ENCODE measurements at regions not wholly inside any gene's neighbourhood (a gene's known extent, or its start where the extent isn't known, plus 50 kb on each side); places are given as distances from the start of the nearest gene placed in this dataset.

DNA sequence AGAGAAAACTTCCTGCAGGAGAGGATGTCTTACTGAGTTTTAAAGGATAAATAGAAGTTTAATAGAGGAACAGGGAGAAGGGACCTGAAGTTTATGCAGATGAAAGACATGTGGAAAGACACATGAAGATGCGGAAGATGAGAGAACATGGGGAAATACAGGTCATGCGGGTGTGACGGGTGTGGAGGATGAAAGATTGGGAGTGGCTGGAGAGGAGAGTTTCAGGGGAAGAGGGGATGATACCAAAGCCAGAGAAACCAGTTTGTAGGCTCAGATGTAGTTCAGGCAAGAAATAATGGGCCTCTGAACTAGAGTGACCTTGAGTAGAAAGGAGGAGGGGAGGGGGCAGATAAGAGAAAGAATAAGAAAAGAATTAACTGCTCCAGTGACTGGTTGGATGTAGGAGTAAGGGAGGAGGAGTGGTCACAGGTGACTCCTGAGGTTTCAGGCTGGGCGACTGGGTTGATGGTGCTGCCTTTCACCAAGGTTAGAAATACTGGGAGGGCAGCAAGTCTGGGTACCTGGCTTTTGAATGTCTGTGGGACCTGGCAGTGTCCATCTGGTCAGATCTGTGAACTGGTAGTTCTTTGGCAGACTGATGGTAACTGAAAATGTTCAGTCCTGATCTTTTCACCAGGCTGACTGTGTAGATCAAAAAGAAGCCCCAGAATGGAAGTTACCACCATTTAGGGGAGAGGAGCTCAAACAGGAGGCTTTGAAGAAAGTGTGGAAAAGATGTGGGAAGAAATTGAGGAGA is 69.4 kb downstream of the TET3 start:
- TF ChIP-seq, protein P1, sequence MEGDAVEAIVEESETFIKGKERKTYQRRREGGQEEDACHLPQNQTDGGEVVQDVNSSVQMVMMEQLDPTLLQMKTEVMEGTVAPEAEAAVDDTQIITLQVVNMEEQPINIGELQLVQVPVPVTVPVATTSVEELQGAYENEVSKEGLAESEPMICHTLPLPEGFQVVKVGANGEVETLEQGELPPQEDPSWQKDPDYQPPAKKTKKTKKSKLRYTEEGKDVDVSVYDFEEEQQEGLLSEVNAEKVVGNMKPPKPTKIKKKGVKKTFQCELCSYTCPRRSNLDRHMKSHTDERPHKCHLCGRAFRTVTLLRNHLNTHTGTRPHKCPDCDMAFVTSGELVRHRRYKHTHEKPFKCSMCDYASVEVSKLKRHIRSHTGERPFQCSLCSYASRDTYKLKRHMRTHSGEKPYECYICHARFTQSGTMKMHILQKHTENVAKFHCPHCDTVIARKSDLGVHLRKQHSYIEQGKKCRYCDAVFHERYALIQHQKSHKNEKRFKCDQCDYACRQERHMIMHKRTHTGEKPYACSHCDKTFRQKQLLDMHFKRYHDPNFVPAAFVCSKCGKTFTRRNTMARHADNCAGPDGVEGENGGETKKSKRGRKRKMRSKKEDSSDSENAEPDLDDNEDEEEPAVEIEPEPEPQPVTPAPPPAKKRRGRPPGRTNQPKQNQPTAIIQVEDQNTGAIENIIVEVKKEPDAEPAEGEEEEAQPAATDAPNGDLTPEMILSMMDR (IDR thresholded peaks at IDR 0.05; ENCODE audit: control extremely low read depth, extremely low read depth, low read depth, missing control alignments) = no peak
- CTCF ChIA-PET = interaction anchor here (0.6 to 4.1 kb wide), 2 partner anchors 10 to 13 kb away, joined by 3 to 17 read pairs; no protein-coding TSS in a partner anchor
- POLR2A ChIA-PET = no interaction called here
- DNase-seq (ENCODE audit: extremely low spot score) = no peak

DNA sequence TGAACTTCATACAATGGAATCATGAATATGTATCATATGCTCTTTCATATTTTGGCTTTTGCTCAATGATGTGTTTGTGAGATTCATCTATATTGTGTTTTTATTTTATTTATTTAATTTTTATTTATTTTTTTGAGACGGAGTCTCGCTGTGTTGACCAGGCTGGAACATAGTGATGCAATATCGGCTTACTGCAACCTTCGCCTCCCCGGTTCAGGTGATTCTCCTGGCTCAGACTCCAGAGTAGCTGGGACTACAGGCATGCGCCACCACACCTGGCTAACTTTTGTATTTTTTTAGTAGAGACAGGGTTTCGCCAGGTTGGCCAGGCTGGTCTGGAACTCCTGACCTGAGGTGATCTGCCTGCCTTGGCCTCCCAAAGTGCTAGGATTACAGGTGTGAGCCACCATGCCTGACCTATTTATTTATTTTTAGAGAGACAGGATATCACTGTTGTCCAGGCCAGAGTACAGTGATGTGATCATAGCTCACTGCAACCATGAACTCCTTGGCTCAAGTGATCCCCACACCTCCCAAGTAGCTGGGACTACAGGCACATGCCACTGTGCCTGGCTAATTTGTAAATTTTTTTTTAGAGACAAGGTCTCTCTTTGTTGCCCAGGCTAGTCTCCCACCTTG is 74.5 kb downstream of the TET3 start:
- CTCF ChIA-PET = interaction anchor here (1.3 kb wide), 1 partner anchor 15 kb away, joined by 3 read pairs; no protein-coding TSS in a partner anchor
- POLR2A ChIA-PET = no interaction called here
- TF ChIP-seq, protein P1 (IDR thresholded peaks at IDR 0.05; ENCODE audit: control extremely low read depth, extremely low read depth, low read depth, missing control alignments) = no peak
- no peak for DNase-seq (ENCODE audit: extremely low spot score)

DNA sequence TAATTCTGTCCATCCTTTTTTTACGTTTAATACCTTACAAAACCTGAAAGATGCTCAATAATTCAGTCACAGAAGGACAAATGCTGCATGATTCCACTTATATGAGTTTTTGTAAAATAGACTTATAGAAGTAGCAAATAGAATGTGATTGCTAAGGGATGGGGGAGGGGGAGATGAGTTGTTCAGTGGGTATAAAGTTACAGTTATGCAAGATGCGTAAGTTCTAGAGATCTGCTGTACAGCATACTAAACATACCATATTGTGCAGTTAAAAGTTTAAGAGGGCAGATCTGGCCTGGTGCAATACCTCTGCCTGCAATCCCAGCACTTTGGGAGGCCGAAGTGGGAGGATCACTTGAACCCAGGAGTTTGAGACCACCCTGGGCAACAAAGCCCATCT is 78.8 kb downstream of the TET3 start:
- DNase-seq (ENCODE audit: extremely low spot score) = no peak
- CTCF ChIA-PET = interaction anchor here (0.9 to 1.7 kb wide), 3 partner anchors 9 to 75 kb away, joined by 3 to 5 read pairs (median 5); no protein-coding TSS in a partner anchor
- POLR2A ChIA-PET = no interaction called here
- TF ChIP-seq, protein P1 (IDR thresholded peaks at IDR 0.05; ENCODE audit: control extremely low read depth, extremely low read depth, low read depth, missing control alignments) = no peak

DNA sequence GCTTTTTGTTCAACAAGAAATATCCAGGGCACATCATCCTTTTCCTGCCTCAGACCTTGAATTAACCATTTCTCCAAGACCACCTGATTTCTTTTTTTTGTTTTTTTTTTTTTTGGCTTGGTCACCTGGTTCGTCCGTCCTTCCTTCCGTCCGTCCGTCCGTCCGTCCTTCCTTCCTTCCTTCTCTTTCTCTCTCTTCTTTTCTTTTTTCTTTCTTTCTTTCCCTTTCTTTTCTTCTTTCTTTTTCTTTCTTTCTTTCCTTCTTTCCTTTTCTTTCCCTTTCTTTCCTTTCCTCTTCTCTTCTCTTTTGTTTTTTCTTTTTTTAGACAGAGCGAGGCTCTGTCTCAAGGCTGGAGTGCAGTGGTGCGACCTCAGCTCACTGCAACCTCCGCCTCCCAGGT is 80.7 kb downstream of the TET3 start:
- TF ChIP-seq, protein P1 (IDR thresholded peaks at IDR 0.05; ENCODE audit: control extremely low read depth, extremely low read depth, low read depth, missing control alignments) = no peak
- no peak for DNase-seq (ENCODE audit: extremely low spot score)
- POLR2A ChIA-PET = no interaction called here
- CTCF ChIA-PET = interaction anchor here (1.4 to 2.3 kb wide), 4 partner anchors 14 to 77 kb away, joined by 3 to 6 read pairs (median 4); no protein-coding TSS in a partner anchor

DNA sequence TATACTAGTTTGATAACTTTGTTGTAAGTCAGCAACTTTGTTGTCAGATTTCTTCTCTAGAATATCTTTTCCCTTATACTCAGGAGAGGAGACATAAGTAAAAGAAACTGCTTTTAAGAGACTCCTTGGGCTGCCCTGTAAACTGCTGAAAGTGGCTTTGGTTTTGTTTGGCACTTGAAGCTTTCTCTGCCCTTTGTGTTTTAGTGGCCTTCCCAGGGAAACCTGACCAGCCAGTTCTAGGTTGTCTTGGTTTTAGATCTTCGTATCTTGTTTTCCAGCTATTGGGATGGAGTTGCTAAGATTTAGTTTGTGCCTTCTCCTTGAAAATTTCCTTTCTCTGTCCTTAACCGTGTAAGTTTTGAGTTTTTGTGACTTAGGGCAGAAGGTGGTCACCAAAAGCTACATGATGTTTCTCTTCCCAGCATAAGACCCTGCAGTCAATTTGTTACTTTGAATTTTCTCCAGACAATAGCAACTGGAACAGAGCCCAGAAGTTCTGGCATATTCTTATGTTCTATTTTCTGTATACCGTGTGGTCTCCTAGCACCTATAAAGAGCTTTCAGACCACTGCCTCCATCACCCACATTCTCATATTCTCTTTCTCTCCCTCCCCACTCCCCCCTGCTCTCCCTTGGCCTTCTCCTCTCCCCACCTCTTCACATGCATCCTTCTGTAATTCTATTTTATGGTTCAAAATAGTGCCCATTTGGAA is 81.1 kb downstream of the BOLA3 start:
- no peak for DNase-seq (ENCODE audit: extremely low spot score)
- CTCF ChIA-PET = interaction anchor here (0.6 to 2.3 kb wide), 6 partner anchors 9 to 159 kb away, joined by 3 to 7 read pairs (median 4); no protein-coding TSS in a partner anchor
- POLR2A ChIA-PET = interaction anchor here (0.6 kb wide), 1 partner anchor 32 kb away, joined by 3 read pairs; no protein-coding TSS in a partner anchor
- TF ChIP-seq, protein P1 (IDR thresholded peaks at IDR 0.05; ENCODE audit: control extremely low read depth, extremely low read depth, low read depth, missing control alignments) = no peak

DNA sequence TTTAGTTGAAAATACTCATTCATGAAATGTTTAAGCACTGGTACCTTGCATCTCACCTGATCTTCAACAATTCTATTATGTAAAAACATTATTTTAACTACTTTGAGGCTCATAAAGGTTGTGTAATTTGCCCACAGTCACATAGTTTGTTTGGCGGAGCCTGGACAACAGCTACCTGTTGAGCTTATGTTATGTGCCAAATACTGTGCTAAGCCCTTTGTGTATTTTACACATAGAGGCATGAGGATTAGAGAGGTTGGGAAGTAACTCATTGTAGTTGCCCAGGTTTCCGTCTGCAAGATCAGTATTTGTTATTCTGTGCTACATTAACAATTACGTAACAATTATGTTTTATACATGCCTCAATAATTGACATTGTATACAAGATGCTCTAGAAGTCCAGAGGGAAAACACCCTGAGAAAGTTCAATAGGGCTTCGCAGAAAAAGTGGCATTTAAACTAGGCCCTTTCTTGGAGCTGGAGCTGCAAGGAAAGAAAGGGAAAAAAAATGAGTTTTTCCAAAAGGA is 80.4 kb downstream of the BOLA3 start:
- DNase-seq (ENCODE audit: extremely low spot score) = no peak
- TF ChIP-seq, protein P1 (IDR thresholded peaks at IDR 0.05; ENCODE audit: control extremely low read depth, extremely low read depth, low read depth, missing control alignments) = no peak
- CTCF ChIA-PET = interaction anchor here (0.6 to 1.6 kb wide), 5 partner anchors 9 to 40 kb away, joined by 3 to 7 read pairs (median 4); no protein-coding TSS in a partner anchor
- POLR2A ChIA-PET = interaction anchor here (0.6 kb wide), 1 partner anchor 33 kb away, joined by 3 read pairs; no protein-coding TSS in a partner anchor

All from GM10248 (cell line).